OCI-LY1 (cell line): ENCODE measurements at regions not wholly inside any gene's neighbourhood (a gene's known extent, or its start where the extent isn't known, plus 50 kb on each side); places are given as distances from the start of the nearest gene placed in this dataset.

ENCODE experiments used
- H2AFZ ChIP-seq: fragments of 200-600 bp; sonication (generic), shearing (Covaris generic); 2 replicates; pipeline ENCODE4 v1.6.0; 2014; ENCODE audit warnings: antibody characterized with exemption, mild to moderate bottlenecking, low read length
- H3F3A ChIP-seq: fragments of 200-600 bp; sonication (generic), shearing (Covaris generic); 2 replicates; pipeline ENCODE4 v1.6.0; 2014; ENCODE audit warnings: mild to moderate bottlenecking, antibody characterized with exemption, low read length, moderate library complexity; ENCODE audit not compliant: insufficient read depth
- H3K27ac ChIP-seq: fragments of 200-600 bp; sonication (generic); 2 replicates; pipeline ENCODE4 v1.5.1; 2014; ENCODE audit warnings: low read length, mixed run types, mild to moderate bottlenecking, low read depth; ENCODE audit not compliant: poor library complexity, severe bottlenecking
- H3K27me3 ChIP-seq: fragments of 200-600 bp; sonication (generic); 2 replicates; pipeline ENCODE4 v1.6.0; 2014; ENCODE audit warnings: antibody characterized with exemption, mild to moderate bottlenecking, low read length, moderate library complexity; ENCODE audit not compliant: insufficient read depth
- H3K36me3 ChIP-seq: fragments of 200-600 bp; sonication (generic); 2 replicates; pipeline ENCODE4 v1.6.1; 2014; ENCODE audit warnings: mild to moderate bottlenecking, antibody characterized with exemption, low read length, moderate library complexity, mixed read lengths; ENCODE audit not compliant: insufficient read depth
- H3K4me1 ChIP-seq: fragments of 200-600 bp; sonication (generic); 2 replicates; pipeline ENCODE4 v1.5.1; 2014; ENCODE audit warnings: mild to moderate bottlenecking, low read length, moderate library complexity; ENCODE audit not compliant: insufficient read depth, severe bottlenecking
- H3K4me2 ChIP-seq: fragments of 200-600 bp; sonication (generic), shearing (Covaris generic); 2 replicates; pipeline ENCODE4 v1.6.1; 2014; ENCODE audit warnings: low read length
- H3K4me3 ChIP-seq: fragments of 200-600 bp; sonication (generic); 2 replicates; pipeline ENCODE4 v1.5.1; 2014; ENCODE audit warnings: low read length, low read depth, mild to moderate bottlenecking, mixed read lengths; ENCODE audit not compliant: poor library complexity, severe bottlenecking
- H3K79me2 ChIP-seq: fragments of 200-600 bp; shearing (Covaris generic); 2 replicates; pipeline ENCODE4 v1.6.1; 2016; ENCODE audit warnings: mixed run types, low read length, mixed read lengths; ENCODE audit not compliant: insufficient read depth
- H3K9ac ChIP-seq: fragments of 200-600 bp; sonication (generic), shearing (Covaris generic); 2 replicates; pipeline ENCODE4 v1.6.1; 2014; ENCODE audit warnings: mild to moderate bottlenecking, low read length, mixed read lengths
- H3K9me2 ChIP-seq: fragments of 200-600 bp; sonication (generic), shearing (Covaris generic); 2 replicates; pipeline ENCODE4 v1.6.1; 2014; ENCODE audit warnings: low read depth, mild to moderate bottlenecking, low read length, mixed read lengths
- H3K9me3 ChIP-seq: fragments of 200-600 bp; shearing (Covaris generic); 2 replicates; pipeline ENCODE4 v1.6.1; 2014; ENCODE audit warnings: low read length, mixed read lengths
- H4K20me1 ChIP-seq: fragments of 200-600 bp; sonication (generic), shearing (Covaris generic); 2 replicates; pipeline ENCODE4 v1.6.0; 2016; ENCODE audit warnings: mild to moderate bottlenecking, low read length; ENCODE audit not compliant: insufficient read depth
- EZH2 ChIP-seq: fragments of 200-600 bp; sonication (generic), shearing (Covaris generic); IDR thresholded peaks from 2 replicates; pipeline ENCODE4 v1.8.0; 2017; ENCODE audit warnings: borderline replicate concordance, mixed run types, mild to moderate bottlenecking, antibody characterized with exemption, low read length, moderate library complexity, mixed read lengths
- TF ChIP-seq, protein P1 (sequence below): fragments of 200-600 bp; sonication (generic), shearing (Covaris generic); IDR thresholded peaks from 2 replicates; pipeline ENCODE4 v1.5.1; 2017; ENCODE audit warnings: mild to moderate bottlenecking, antibody characterized with exemption, low read length, moderate library complexity, mixed read lengths

DNA sequence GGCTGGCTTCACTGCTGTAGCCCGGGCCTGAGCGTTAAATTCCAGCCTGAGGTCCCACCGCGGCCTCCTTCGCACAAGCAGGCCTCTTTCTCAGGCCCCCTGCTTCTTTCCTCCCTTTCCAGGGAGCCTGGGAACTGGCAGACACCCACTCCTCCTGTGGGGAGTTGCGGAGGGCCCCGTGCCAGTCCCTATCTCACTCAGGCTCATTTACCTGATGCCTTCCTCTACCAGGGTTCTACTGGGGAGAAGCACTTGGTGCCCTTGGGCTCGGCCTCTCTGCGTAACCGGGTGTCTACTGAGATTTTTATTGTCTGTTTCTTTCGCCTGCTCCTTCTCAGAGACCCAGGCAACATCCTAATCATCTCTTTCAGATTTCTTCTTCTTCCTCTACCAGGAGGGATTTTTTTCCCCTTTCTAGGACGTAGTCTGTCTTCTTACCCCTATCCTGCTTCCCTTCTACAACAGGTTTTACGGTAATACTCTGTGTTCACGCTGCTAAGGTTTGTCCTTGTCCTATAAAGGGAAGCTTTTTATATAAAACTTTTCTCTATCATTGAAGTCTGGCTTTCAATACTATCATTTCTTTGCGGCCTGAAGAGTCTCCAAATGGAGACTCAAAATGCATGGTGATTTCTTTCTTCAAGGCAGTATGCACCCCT is 135.4 kb upstream of the GPR12 start:
- Histone ChIP-seq H3K36me3 (no peaks in the 10 kb centered on the region), H3K27ac (no peak overlapping the region), H3K9me2 (no peaks in the 10 kb centered on the region), H3K27me3 (no peaks in the 10 kb centered on the region), H3F3A (no peaks in the 10 kb centered on the region), H3K9me3 (no peaks in the 10 kb centered on the region), H3K9ac (no peak overlapping the region), H3K4me1 (no peaks in the 10 kb centered on the region), H3K4me2 (no peak overlapping the region), H3K4me3 (no peak overlapping the region), H2AFZ (no peak overlapping the region), H3K79me2 (no peaks in the 10 kb centered on the region), H4K20me1 (no peaks in the 10 kb centered on the region)
- TF ChIP-seq, protein P1, sequence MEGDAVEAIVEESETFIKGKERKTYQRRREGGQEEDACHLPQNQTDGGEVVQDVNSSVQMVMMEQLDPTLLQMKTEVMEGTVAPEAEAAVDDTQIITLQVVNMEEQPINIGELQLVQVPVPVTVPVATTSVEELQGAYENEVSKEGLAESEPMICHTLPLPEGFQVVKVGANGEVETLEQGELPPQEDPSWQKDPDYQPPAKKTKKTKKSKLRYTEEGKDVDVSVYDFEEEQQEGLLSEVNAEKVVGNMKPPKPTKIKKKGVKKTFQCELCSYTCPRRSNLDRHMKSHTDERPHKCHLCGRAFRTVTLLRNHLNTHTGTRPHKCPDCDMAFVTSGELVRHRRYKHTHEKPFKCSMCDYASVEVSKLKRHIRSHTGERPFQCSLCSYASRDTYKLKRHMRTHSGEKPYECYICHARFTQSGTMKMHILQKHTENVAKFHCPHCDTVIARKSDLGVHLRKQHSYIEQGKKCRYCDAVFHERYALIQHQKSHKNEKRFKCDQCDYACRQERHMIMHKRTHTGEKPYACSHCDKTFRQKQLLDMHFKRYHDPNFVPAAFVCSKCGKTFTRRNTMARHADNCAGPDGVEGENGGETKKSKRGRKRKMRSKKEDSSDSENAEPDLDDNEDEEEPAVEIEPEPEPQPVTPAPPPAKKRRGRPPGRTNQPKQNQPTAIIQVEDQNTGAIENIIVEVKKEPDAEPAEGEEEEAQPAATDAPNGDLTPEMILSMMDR: no peak
- no peak for TF ChIP-seq EZH2

GRCh38 chr13:26895081-26895807 is 134.7 kb upstream of the GPR12 start:
- no peak overlapping the region for H3K4me2 ChIP-seq
- no peaks in the 10 kb centered on the region for H3K36me3 ChIP-seq
- no peaks in the 10 kb centered on the region for H3K4me1 ChIP-seq
- H3K9me3 ChIP-seq: no peaks in the 10 kb centered on the region
- no peaks in the 10 kb centered on the region for H3F3A ChIP-seq
- H3K9ac ChIP-seq: no peak overlapping the region
- TF ChIP-seq, protein P1: no peak
- TF ChIP-seq EZH2: no peak
- no peaks in the 10 kb centered on the region for H3K79me2 ChIP-seq
- no peak overlapping the region for H3K27ac ChIP-seq
- no peak overlapping the region for H3K4me3 ChIP-seq
- H2AFZ ChIP-seq: no peak overlapping the region
- H4K20me1 ChIP-seq: no peaks in the 10 kb centered on the region
- H3K9me2 ChIP-seq: no peaks in the 10 kb centered on the region
- no peaks in the 10 kb centered on the region for H3K27me3 ChIP-seq

DNA sequence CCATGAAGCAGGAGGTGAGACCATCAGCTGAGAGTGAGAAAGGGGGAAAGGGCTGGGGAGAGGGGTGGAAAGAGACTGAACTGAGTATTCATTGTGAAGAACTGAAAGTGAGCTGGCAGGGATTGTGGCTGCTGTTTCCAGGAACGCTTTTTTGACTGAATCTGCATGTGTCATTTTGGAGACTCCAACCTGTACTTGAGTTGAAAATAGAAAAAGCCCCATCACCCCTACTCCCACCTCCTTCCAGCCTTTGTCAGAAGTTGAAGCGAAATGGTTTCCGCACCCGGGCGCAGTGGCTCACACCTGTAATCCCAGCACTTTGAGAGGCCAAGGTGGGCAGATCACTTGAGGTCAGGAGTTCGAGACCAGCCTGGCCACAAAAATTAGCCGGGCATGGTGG is 128.0 kb upstream of the GPR12 start:
- Histone ChIP-seq H3K4me1 (no peaks in the 10 kb centered on the region), H3K9me3 (no peaks in the 10 kb centered on the region), H3K27ac (no peak overlapping the region), H3K9me2 (no peaks in the 10 kb centered on the region), H3K4me2 (no peak overlapping the region), H3K4me3 (no peak overlapping the region), H4K20me1 (no peaks in the 10 kb centered on the region), H3K9ac (no peak overlapping the region), H3K79me2 (no peaks in the 10 kb centered on the region), H3K27me3 (no peaks in the 10 kb centered on the region), H2AFZ (no peak overlapping the region), H3F3A (no peaks in the 10 kb centered on the region), H3K36me3 (no peaks in the 10 kb centered on the region)
- no peak for TF ChIP-seq EZH2
- TF ChIP-seq, protein P1: no peak
